GM13977 (cell line): ENCODE measurements at regions not wholly inside any gene's neighbourhood (a gene's known extent, or its start where the extent isn't known, plus 50 kb on each side); places are given as distances from the start of the nearest gene placed in this dataset.

ENCODE experiments used
- DNase-seq: peaks from one replicate; pipeline ENCODE4 v3.0.0; 2012; ENCODE audit warnings: low spot score
- in situ Hi-C: fragments of 300-500 bp; cut with MboI; formaldehyde crosslinking; loops from one replicate; pipeline ENCODE4 v1.12.0; 2022; ENCODE audit warnings: low sequenced_read_pairs, low pct_unique_long_range_greater_than_20kb, mixed read lengths, inconsistent platforms; ENCODE audit not compliant: unreplicated experiment
- TF ChIP-seq, protein P1 (sequence below): IDR thresholded peaks from 2 replicates; pipeline ENCODE4 v1.5.1; 2012; ENCODE audit warnings: mild to moderate bottlenecking, control low read depth; ENCODE audit not compliant: insufficient read depth; ENCODE audit errors: extremely low read depth, missing control alignments

DNA sequence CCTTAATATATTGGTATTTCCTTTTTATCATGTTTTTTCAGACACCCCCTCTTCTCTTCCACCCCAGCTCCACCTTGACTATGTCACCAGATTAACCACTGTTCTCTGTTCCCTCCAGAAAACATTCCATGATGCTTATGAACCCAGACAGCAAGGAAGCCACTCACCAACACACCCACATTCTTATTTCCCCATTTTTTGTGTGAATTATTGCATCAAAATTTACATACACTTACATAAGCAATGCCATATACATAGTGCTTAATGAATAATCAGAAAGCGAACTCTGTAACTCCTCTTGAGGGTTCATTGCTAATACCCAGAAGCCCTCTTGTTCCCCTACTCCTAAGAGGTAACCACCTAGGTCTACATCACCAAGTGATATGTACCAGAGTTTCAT lies 182.3 kb upstream of the CDYL start:
- in situ Hi-C loops = no loop called here
- TF ChIP-seq, protein P1, sequence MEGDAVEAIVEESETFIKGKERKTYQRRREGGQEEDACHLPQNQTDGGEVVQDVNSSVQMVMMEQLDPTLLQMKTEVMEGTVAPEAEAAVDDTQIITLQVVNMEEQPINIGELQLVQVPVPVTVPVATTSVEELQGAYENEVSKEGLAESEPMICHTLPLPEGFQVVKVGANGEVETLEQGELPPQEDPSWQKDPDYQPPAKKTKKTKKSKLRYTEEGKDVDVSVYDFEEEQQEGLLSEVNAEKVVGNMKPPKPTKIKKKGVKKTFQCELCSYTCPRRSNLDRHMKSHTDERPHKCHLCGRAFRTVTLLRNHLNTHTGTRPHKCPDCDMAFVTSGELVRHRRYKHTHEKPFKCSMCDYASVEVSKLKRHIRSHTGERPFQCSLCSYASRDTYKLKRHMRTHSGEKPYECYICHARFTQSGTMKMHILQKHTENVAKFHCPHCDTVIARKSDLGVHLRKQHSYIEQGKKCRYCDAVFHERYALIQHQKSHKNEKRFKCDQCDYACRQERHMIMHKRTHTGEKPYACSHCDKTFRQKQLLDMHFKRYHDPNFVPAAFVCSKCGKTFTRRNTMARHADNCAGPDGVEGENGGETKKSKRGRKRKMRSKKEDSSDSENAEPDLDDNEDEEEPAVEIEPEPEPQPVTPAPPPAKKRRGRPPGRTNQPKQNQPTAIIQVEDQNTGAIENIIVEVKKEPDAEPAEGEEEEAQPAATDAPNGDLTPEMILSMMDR = no peak
- no peak for DNase-seq

DNA sequence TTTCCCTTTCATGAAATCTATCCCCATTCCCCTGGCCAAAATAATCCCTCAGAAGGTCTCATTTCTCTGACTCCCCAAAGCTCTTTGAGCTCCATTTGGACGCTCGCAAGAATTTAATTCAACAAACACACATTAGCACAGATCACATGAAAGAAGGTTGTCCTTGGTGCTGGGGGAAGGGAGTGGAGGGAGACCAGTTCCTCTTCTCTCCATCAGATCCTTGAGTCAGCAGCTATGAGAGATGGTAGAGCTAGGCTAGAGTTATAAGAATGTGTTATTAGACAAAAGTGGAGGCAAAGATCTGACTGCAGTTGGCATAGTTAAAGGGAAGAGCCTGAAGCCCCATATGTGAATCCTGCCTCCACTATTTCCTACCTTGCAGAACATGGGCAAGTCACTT lies 184.2 kb upstream of the CDYL start:
- in situ Hi-C loops = no loop called here
- DNase-seq = no peak
- TF ChIP-seq, protein P1 = no peak

DNA sequence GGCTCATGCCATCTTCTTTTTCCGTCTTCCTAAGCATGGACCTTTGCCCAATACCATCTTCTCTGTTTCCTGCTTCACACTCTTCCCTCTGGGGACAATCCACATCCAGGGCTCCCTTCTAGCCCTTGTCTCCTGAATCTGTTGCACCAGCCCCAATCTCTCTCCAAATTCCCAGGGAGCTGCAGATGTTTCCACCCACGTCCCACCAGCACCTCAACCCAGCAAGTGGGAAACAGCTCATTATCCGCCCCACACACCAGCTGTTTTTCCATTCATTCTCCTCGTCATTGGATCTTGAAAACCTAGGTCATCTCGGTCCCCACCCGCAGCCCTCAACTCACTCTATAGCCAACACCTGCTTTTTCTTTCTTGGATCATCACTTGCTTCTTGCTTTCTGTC lies 185.0 kb upstream of the CDYL start:
- TF ChIP-seq, protein P1 = no peak
- no peak for DNase-seq
- in situ Hi-C loops = no loop called here

DNA sequence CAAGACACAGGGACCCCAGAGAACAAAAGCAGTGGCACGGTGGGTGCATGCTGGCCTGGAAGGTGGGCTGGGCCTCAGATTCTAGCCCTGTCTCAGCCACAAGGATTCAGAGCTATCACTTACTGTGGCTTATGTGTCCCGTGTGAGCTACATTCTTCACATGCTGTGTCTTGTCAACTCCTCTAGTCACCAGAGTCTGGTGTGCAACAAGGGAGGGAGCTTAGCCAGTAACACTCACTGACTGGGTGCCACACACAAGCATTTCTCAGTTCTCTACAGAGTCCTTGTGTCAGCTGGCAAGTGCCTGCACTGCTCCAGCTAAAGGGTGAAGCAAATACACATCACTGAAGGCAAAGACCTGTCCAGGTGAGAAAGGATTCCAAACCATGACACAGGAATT lies 186.9 kb upstream of the CDYL start:
- in situ Hi-C loops = no loop called here
- no peak for DNase-seq
- TF ChIP-seq, protein P1 = no peak

DNA sequence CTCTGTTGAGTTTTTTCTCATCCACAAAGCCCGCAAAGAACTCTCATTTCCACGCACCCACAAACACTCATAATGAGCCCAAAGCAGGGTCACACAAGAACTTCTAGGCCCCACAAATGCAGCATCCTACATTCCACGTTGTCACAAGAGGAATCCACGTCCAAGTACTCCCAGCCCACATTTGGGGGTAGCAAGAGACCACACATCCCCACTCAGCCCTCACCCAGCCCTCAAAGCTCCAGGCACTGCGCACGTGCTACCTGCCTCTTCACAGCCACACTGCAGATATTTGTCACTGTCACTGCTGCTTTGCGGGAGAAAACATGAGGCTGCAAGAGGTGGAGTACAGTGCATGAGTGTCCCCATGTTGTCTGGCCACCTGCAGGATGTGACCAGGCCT lies 187.6 kb upstream of the CDYL start:
- TF ChIP-seq, protein P1 = no peak
- DNase-seq = no peak
- in situ Hi-C loops = no loop called here

DNA sequence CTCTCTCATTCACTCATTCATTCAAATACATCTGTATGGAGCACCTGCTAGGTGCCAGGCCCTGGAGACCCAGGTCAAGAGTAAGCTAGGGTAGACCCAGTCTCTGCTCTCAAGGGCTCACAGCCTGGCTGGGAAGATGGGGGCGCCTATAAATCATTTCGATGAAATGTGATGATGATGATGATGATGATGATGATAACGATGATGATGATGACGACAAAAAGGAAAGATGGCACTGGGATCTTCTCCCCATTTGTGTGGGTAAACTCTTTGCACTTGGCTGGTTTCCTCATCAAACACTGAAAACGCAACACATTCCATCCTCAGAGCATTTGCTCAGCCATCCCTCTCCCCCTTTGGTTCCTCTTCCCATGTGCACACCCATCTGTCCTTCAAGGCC lies 188.0 kb upstream of the CDYL start:
- no peak for DNase-seq
- in situ Hi-C loops = no loop called here

More for the DNA sequence above, 188.0 kb upstream of the CDYL start:
- TF ChIP-seq, protein P1 = no peak
